H7 (cell line): ENCODE measurements at regions not wholly inside any gene's neighbourhood (a gene's known extent, or its start where the extent isn't known, plus 50 kb on each side); places are given as distances from the start of the nearest gene placed in this dataset.

Experiments used
- DNase-seq: peaks from one replicate; pipeline ENCODE4 v3.0.0; 2012
- H3K27me3 ChIP-seq: 2 replicates; pipeline ENCODE4 v1.6.0; 2011; ENCODE audit warnings: mild to moderate bottlenecking, low read length; ENCODE audit not compliant: control insufficient read depth, insufficient read depth
- H3K36me3 ChIP-seq: replicated peaks from 2 replicates; pipeline ENCODE4 v1.5.1; 2011; ENCODE audit warnings: low read length; ENCODE audit not compliant: control insufficient read depth, insufficient read depth
- H3K4me3 ChIP-seq: 2 replicates; pipeline ENCODE4 v1.5.1; 2011; ENCODE audit warnings: low read depth, mild to moderate bottlenecking, control low read depth, low read length, moderate library complexity; ENCODE audit not compliant: insufficient read depth

GRCh38 chr3:111434941-111435622 lies 106.9 kb upstream of the CD96 start:
- no peak for DNase-seq
- H3K4me3 ChIP-seq = no peak overlapping the region
- H3K36me3 ChIP-seq = no peaks in the 10 kb centered on the region
- H3K27me3 ChIP-seq = no peaks in the 10 kb centered on the region

DNA sequence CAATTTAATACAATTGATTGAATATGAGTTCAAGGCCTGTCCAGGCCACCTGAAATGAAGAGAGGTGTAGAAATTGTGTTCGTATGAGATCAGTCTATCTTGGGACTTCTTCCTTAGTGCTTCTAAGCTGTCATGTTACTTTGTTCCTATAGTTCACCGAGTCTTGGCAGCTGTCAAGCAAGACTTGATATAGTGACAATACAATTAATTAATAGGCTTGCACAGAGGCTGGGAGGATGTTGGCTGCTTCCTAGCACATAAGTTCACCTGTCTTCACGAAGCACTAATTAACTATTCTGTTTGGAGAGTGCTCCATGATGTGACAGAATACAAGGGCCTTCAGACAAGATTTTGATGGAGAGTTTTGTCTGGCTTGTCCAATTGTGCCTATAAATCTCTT lies 103.7 kb upstream of the CD96 start:
- no peaks in the 10 kb centered on the region for H3K36me3 ChIP-seq
- H3K4me3 ChIP-seq = no peak overlapping the region
- no peaks in the 10 kb centered on the region for H3K27me3 ChIP-seq
- DNase-seq = no peak

DNA sequence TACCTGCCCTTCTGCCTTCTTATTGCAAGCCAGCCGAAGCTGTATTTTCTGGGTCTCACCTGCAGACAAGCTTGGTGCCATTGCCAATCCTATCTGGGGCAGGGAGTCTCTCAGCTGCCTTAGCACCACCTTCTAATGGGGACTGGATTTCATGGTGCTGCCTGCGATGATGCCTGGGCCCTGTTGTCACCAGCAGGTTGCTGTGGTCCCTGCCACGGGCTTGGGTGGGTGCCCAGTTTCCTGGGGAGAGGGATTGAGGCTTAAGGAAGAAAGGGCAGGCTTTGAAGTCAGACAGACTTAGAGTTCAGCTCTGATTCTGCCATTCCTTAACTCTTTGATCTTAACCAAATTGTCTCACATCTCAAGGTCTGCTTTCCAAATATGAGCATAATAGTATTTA lies 87.4 kb upstream of the CD96 start:
- H3K27me3 ChIP-seq = no peaks in the 10 kb centered on the region
- no peaks in the 10 kb centered on the region for H3K36me3 ChIP-seq
- no peak overlapping the region for H3K4me3 ChIP-seq
- no peak for DNase-seq

- DNase-seq = no peak
- Histone ChIP-seq H3K4me3 (no peak overlapping the region), H3K27me3 (no peaks in the 10 kb centered on the region), H3K36me3 (no peaks in the 10 kb centered on the region)
Measured at GRCh38 chr3:111465081-111465670, 76.8 kb upstream of the CD96 start.

GRCh38 chr3:111470032-111470431 lies 72.0 kb upstream of the CD96 start:
- DNase-seq = no peak
- H3K27me3 ChIP-seq = no peaks in the 10 kb centered on the region

GRCh38 chr3:111471831-111472230 lies 70.2 kb upstream of the CD96 start:
- no peaks in the 10 kb centered on the region for H3K27me3 ChIP-seq
- H3K36me3 ChIP-seq = no peaks in the 10 kb centered on the region
- no peak for DNase-seq
- no peak overlapping the region for H3K4me3 ChIP-seq

More at GRCh38 chr3:111470032-111470431, 72.0 kb upstream of the CD96 start:
- Histone ChIP-seq H3K4me3 (no peak overlapping the region), H3K36me3 (no peaks in the 10 kb centered on the region)

DNA sequence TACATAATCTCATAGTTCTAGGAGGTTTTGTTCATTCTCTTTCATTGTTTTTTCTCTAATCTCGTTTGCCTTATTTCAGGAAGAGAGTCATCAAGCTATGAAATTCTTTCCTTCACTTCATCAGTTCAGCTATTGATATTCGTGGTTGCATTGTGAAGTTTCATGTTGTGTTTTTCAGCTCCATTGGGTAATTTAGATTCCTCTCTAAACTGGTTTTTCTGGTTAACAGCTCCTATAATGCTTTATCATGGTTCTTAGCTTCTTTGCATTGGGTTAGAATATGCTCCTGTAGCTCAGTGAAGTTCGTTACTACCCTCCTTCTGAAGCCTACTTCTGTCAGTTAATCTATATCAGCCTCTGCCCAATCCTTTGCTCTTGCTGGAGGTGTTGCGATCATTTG lies 69.4 kb upstream of the CD96 start:
- no peak overlapping the region for H3K4me3 ChIP-seq
- no peaks in the 10 kb centered on the region for H3K36me3 ChIP-seq
- H3K27me3 ChIP-seq = no peaks in the 10 kb centered on the region
- no peak for DNase-seq

GRCh38 chr3:111473550-111473949 lies 68.4 kb upstream of the CD96 start:
- Histone ChIP-seq H3K27me3 (no peaks in the 10 kb centered on the region), H3K36me3 (no peaks in the 10 kb centered on the region), H3K4me3 (no peak overlapping the region)
- DNase-seq = peak; percentile 13

DNA sequence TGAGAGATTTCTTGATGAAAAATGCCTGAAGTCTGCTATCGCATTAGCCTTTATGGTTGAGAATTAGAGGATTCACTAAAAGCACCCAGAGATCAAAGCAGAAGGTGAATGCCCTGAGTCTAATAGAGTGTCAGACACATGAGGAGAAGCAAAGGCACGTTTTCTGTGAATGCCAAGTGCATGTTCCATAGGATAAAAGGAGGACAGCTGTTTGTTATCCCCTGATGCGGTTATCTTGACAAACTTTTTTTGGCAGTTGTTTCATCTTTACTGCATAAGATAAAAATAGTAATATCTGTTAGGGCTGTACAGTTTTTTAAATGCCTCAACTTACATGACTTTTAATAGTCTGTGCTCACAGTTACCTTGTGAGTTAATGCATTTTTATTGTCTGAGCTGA lies 65.3 kb upstream of the CD96 start:
- H3K36me3 ChIP-seq = no peaks in the 10 kb centered on the region
- H3K4me3 ChIP-seq = no peak overlapping the region
- no peaks in the 10 kb centered on the region for H3K27me3 ChIP-seq
- DNase-seq = no peak

- H3K27me3 ChIP-seq = no peaks in the 10 kb centered on the region
- H3K4me3 ChIP-seq = no peak overlapping the region
- no peak for DNase-seq
- H3K36me3 ChIP-seq = no peaks in the 10 kb centered on the region
Measured at GRCh38 chr3:111480091-111480490, 61.9 kb upstream of the CD96 start.

DNA sequence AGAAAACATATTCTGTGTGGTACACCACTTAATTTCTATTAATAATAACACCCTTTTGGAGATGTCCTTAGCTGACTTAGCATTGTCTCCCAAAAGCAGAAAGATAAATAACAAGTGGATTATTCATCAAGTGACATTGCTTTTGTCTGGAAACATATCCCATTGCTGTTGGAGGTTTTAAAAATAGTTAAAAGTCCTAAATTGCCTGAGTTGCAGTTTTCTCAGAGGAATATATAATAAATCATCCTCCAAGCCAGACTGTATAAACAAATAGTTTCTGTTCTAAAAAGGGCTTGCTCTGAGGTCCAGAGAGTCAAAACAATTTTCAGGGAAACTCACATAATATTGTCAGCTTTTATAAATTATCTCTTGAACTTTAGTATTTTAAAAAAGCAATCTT lies 60.4 kb upstream of the CD96 start:
- DNase-seq = no peak
- no peaks in the 10 kb centered on the region for H3K36me3 ChIP-seq
- H3K27me3 ChIP-seq = no peaks in the 10 kb centered on the region
- no peak overlapping the region for H3K4me3 ChIP-seq

DNA sequence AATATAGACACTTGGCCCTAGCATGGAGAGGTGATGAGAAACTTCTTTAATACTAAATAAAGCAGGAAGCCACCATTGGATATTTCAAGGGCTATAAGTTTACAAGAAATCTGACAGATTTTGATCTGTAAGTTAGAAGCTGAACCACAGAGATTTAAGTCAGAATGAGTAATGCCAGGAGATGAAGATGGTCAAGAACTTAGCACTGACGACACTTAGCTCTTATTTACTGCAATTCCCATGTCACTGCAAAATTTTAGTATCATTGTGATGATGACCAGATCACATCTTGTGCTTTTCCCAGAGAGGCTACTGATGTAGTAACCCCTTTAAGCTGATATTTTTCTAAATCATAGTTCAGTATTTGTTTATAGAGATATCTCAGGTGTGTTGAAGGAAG lies 59.4 kb upstream of the CD96 start:
- Histone ChIP-seq H3K4me3 (no peak overlapping the region), H3K27me3 (no peaks in the 10 kb centered on the region), H3K36me3 (no peaks in the 10 kb centered on the region)
- no peak for DNase-seq

DNA sequence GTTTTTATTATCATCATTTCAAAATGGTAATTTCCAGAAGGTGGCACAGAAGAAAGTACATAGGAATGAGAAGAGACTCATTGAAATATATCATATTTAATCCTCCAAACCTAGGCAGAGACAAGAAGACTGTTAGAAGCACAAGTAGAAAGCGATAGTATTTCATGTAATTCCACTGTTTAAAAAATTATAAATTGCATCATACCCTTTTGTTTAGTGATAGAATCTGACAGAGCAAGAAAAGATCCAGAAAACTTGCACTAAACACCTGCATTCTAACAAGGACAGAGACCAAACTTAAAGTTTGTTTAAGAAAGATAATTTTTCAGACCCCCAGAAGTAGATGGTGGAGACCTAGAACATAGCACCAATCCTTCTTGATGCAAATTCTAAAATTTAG lies 56.9 kb upstream of the CD96 start:
- Histone ChIP-seq H3K36me3 (no peaks in the 10 kb centered on the region), H3K27me3 (no peaks in the 10 kb centered on the region), H3K4me3 (no peak overlapping the region)
- DNase-seq = no peak
